Testis (tissue), 2 donors: ENCODE measurements at regions not wholly inside any gene's neighbourhood (a gene's known extent, or its start where the extent isn't known, plus 50 kb on each side); places are given as distances from the start of the nearest gene placed in this dataset.

Experiments used
- CTCF ChIP-seq, 3 experiments: fragments of 450-650 bp in 2 of 3; fragments of 200-600 bp in 1 of 3; sonication (generic) in 1 of 3; IDR thresholded peaks; one replicate each; pipeline ENCODE4 v1.5.1; 2016 to 2019; ENCODE audit warnings: antibody characterized with exemption in 3 of 3, mild to moderate bottlenecking in 2 of 3, moderate library complexity in 1 of 3
- POLR2A ChIP-seq: fragments of 450-650 bp; IDR thresholded peaks from one replicate; pipeline ENCODE4 v1.6.1; 2017; ENCODE audit warnings: antibody characterized with exemption, mild to moderate bottlenecking, moderate library complexity

DNA sequence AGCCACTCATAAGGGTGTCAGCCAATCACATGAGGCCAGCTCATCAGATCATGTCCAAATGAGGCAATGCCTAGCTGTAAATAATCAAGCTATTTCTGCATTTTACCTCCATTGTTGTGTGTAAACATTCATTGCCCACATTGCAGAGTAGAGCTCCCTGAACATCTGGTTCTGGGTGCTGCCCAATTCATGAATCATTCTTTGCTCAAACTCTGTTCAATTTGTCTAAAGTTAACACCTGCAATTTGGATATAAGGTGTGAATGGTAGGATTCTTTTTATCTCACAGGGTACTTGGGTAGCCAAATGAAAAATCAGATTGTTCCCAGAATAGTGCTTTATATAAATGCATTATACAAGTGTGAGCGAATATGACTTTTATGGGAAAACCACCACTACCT is 345.5 kb upstream of the NT5C1B start:
- TF ChIP-seq POLR2A (no peak), CTCF (IDR thresholded peaks at IDR 0.05) (no peak)
